Neural progenitor cell (in vitro differentiated cells): ENCODE measurements at regions not wholly inside any gene's neighbourhood (a gene's known extent, or its start where the extent isn't known, plus 50 kb on each side); places are given as distances from the start of the nearest gene placed in this dataset.

ENCODE experiments used
- DNase-seq: peaks from one replicate; pipeline ENCODE4 v3.0.0-alpha.2; 2016; ENCODE audit warnings: low spot score
- H2AFZ ChIP-seq: fragments of 200-600 bp; sonication (generic); replicated peaks from 2 replicates; pipeline ENCODE4 v1.6.1; 2016; ENCODE audit warnings: antibody characterized with exemption
- H3F3A ChIP-seq: fragments of 200-600 bp; sonication (generic); 2 replicates; pipeline ENCODE4 v1.6.1; 2016; ENCODE audit warnings: antibody characterized with exemption, low read depth
- H3K27ac ChIP-seq: fragments of 200-600 bp; sonication (generic); 2 replicates; pipeline ENCODE4 v1.5.1; 2016; ENCODE audit warnings: mild to moderate bottlenecking
- H3K27me3 ChIP-seq: fragments of 200-600 bp; sonication (generic); 2 replicates; pipeline ENCODE4 v1.6.1; 2016; ENCODE audit warnings: mild to moderate bottlenecking, moderate library complexity
- H3K36me3 ChIP-seq: fragments of 200-600 bp; sonication (generic); 2 replicates; pipeline ENCODE4 v1.5.1; 2016
- H3K4me1 ChIP-seq: fragments of 200-600 bp; sonication (generic); 2 replicates; pipeline ENCODE4 v1.6.1; 2016; ENCODE audit warnings: mixed run types
- H3K4me2 ChIP-seq: fragments of 200-600 bp; sonication (generic); 2 replicates; pipeline ENCODE4 v1.6.1; 2016
- H3K4me3 ChIP-seq: fragments of 200-600 bp; sonication (generic); 2 replicates; pipeline ENCODE4 v1.5.1; 2016
- H3K79me2 ChIP-seq: fragments of 200-600 bp; sonication (generic); 2 replicates; pipeline ENCODE4 v1.6.1; 2016; ENCODE audit warnings: low read depth
- H3K9ac ChIP-seq: fragments of 200-600 bp; sonication (generic); 2 replicates; pipeline ENCODE4 v1.6.1; 2016
- H3K9me3 ChIP-seq: fragments of 200-600 bp; sonication (generic); 2 replicates; pipeline ENCODE4 v1.5.1; 2016; ENCODE audit warnings: low read depth
- H4K20me1 ChIP-seq: fragments of 200-600 bp; sonication (generic); 2 replicates; pipeline ENCODE4 v1.6.1; 2016; ENCODE audit warnings: low read depth
- H3K27ac Mint-ChIP-seq: 3 replicates; pipeline ENCODE4 v1.8.0; 2021; ENCODE audit warnings: mixed read lengths
- H3K27me3 Mint-ChIP-seq: 2 replicates; pipeline ENCODE4 v1.8.0; 2022; ENCODE audit warnings: low read depth, mild to moderate bottlenecking, inconsistent platforms, moderate library complexity, mixed read lengths; ENCODE audit not compliant: insufficient read depth
- H3K36me3 Mint-ChIP-seq: 3 replicates; pipeline ENCODE4 v1.8.0; 2021; ENCODE audit warnings: mixed read lengths
- H3K4me1 Mint-ChIP-seq: 3 replicates; pipeline ENCODE4 v1.8.0; 2021; ENCODE audit warnings: mixed read lengths
- H3K4me3 Mint-ChIP-seq: 3 replicates; pipeline ENCODE4 v1.8.0; 2021; ENCODE audit warnings: mild to moderate bottlenecking, moderate library complexity, mixed read lengths
- H3K9me3 Mint-ChIP-seq: 3 replicates; pipeline ENCODE4 v1.8.0; 2020; ENCODE audit warnings: mixed read lengths
- EZH2 ChIP-seq: fragments of 200-600 bp; sonication (generic); IDR thresholded peaks from 2 replicates; pipeline ENCODE4 v1.6.1; 2017; ENCODE audit warnings: antibody characterized with exemption, mild to moderate bottlenecking, moderate library complexity
- EZH2phosphoT487 ChIP-seq: fragments of 200-600 bp; sonication (generic); IDR thresholded peaks from 2 replicates; pipeline ENCODE4 v1.6.1; 2017; ENCODE audit warnings: antibody characterized with exemption
- TF ChIP-seq, protein P1 (sequence below): fragments of 200-600 bp; sonication (generic); IDR thresholded peaks from 2 replicates; pipeline ENCODE4 v1.5.1; 2017; ENCODE audit warnings: antibody characterized with exemption, mild to moderate bottlenecking

DNA sequence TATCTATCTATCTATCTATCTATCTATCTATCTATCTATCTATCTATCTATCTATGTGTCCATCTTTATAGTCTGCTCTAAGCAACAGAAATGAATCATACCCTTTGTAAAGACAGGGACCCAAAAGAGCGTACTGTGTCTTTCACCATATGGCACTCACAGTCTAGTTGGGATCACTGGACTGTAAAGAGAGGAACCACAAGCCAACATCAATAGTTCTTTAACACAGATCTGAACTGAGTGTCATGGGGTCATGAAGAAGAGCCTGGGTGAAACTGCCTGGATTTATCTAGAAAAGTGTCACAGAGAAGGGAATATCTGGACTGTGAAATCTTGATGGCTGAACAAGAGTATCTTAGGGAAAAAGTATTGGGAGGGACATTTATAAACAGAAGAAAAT lies 619.1 kb upstream of the SOX9 start:
- no peak overlapping the region for H2AFZ ChIP-seq
- no peaks in the 10 kb centered on the region for H3K36me3 ChIP-seq
- Mint-ChIP-seq H3K27ac (no peak overlapping the region), H3K4me3 (no peak overlapping the region), H3K4me1 (peaks cover 21% of the 10 kb centered on the region), H3K9me3 (no peaks in the 10 kb centered on the region), H3K36me3 (no peaks in the 10 kb centered on the region), H3K27me3 (no peaks in the 10 kb centered on the region)
- DNase-seq, result no peak
- H3K4me2 ChIP-seq, result no peak overlapping the region
- H4K20me1 ChIP-seq, result no peaks in the 10 kb centered on the region
- H3K9ac ChIP-seq, result no peak overlapping the region
- no peak for TF ChIP-seq EZH2phosphoT487
- TF ChIP-seq, protein P1, sequence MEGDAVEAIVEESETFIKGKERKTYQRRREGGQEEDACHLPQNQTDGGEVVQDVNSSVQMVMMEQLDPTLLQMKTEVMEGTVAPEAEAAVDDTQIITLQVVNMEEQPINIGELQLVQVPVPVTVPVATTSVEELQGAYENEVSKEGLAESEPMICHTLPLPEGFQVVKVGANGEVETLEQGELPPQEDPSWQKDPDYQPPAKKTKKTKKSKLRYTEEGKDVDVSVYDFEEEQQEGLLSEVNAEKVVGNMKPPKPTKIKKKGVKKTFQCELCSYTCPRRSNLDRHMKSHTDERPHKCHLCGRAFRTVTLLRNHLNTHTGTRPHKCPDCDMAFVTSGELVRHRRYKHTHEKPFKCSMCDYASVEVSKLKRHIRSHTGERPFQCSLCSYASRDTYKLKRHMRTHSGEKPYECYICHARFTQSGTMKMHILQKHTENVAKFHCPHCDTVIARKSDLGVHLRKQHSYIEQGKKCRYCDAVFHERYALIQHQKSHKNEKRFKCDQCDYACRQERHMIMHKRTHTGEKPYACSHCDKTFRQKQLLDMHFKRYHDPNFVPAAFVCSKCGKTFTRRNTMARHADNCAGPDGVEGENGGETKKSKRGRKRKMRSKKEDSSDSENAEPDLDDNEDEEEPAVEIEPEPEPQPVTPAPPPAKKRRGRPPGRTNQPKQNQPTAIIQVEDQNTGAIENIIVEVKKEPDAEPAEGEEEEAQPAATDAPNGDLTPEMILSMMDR, result no peak
- TF ChIP-seq EZH2, result no peak
- no peaks in the 10 kb centered on the region for H3K27me3 ChIP-seq
- no peaks in the 10 kb centered on the region for H3K9me3 ChIP-seq
- no peaks in the 10 kb centered on the region for H3F3A ChIP-seq
- no peaks in the 10 kb centered on the region for H3K79me2 ChIP-seq
- H3K27ac ChIP-seq, result no peak overlapping the region
- H3K4me1 ChIP-seq, result peaks cover 7% of the 10 kb centered on the region
- H3K4me3 ChIP-seq, result no peak overlapping the region

DNA sequence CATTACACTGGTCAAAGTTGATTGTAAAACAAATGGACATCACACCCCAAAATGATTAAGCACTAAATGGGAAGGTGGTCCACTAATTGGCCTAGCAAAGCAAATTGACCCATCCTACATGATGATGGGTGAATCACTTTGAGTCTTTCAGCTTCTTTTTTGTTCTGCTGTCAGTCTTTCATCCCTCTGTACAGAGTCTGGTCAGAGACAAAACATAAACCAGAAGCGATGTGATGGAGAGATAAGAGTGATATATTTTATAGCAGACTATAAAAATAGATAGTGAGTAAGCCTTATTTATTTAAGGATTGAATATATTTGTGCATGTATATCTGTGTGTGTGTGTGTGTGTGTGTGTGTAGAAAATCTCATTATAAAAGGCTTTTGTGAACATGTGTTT lies 618.4 kb upstream of the SOX9 start:
- Mint-ChIP-seq H3K36me3 (no peaks in the 10 kb centered on the region), H3K4me1 (peaks cover 21% of the 10 kb centered on the region), H3K27me3 (no peaks in the 10 kb centered on the region), H3K27ac (no peak overlapping the region), H3K9me3 (no peaks in the 10 kb centered on the region), H3K4me3 (no peak overlapping the region)
- H3K9me3 ChIP-seq, result no peaks in the 10 kb centered on the region
- H3K9ac ChIP-seq, result no peak overlapping the region
- no peak overlapping the region for H2AFZ ChIP-seq
- no peaks in the 10 kb centered on the region for H3K27me3 ChIP-seq
- TF ChIP-seq EZH2phosphoT487, result no peak
- no peak for TF ChIP-seq EZH2
- TF ChIP-seq, protein P1, result no peak
- no peak overlapping the region for H3K27ac ChIP-seq
- no peaks in the 10 kb centered on the region for H3K79me2 ChIP-seq
- no peak for DNase-seq
- H3K4me3 ChIP-seq, result no peak overlapping the region
- H4K20me1 ChIP-seq, result no peaks in the 10 kb centered on the region
- H3K4me2 ChIP-seq, result no peak overlapping the region
- no peaks in the 10 kb centered on the region for H3F3A ChIP-seq
- peaks cover 7% of the 10 kb centered on the region for H3K4me1 ChIP-seq
- no peaks in the 10 kb centered on the region for H3K36me3 ChIP-seq

DNA sequence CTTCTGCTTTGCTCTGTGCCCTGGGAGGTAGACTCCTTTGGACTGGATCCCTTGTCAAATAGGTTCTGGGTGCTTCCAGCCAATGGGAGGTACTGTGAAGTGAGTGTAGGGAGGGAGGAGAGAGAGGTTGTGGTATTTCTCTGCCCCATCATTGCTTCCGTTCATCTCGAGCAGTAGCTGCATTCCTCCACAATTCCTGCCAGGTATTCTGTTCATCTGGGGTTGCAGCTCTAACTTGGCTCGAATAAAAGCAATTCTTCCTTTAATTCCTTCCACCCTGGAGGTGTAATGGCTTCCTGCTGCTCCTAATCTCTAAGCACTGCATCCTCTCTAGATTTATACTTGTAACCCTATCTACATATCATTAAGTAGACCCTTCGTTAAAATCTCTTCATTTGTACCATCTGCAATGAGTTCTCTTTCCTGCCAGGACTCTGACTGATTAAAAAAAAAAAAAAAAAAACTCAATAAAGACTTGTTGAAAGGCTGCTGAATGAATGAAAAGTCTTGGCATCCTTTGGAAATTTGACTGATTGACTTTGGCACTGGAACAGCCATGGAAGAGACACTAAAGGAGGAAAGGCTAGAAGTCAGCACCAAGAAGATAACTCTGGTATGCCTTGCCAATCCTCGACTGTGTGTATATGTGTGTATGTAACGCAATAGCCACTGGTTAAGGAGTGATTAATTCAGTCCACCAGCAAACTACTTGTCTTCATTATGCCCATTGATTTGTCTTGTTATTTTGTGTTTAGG lies 616.9 kb upstream of the SOX9 start:
- Histone ChIP-seq H3K79me2 (no peaks in the 10 kb centered on the region), H3K27me3 (no peaks in the 10 kb centered on the region), H3K4me3 (no peak overlapping the region), H3K4me1 (peaks cover 7% of the 10 kb centered on the region), H4K20me1 (no peaks in the 10 kb centered on the region), H3K27ac (no peak overlapping the region), H3K36me3 (no peaks in the 10 kb centered on the region), H3F3A (no peaks in the 10 kb centered on the region), H3K4me2 (no peak overlapping the region), H3K9ac (no peak overlapping the region), H3K9me3 (no peaks in the 10 kb centered on the region), H2AFZ (no peak overlapping the region)
- H3K4me1 Mint-ChIP-seq, result peaks cover 21% of the 10 kb centered on the region
- no peaks in the 10 kb centered on the region for H3K27me3 Mint-ChIP-seq
- TF ChIP-seq EZH2phosphoT487, result no peak
- TF ChIP-seq EZH2, result no peak
- TF ChIP-seq, protein P1, result no peak
- no peaks in the 10 kb centered on the region for H3K36me3 Mint-ChIP-seq
- H3K4me3 Mint-ChIP-seq, result no peak overlapping the region
- peak; percentile 8 for DNase-seq
- H3K27ac Mint-ChIP-seq, result peak overlapping the region; percentile 78
- no peaks in the 10 kb centered on the region for H3K9me3 Mint-ChIP-seq
